ENCODE measurements at regions not wholly inside any gene's neighbourhood (a gene's known extent, or its start where the extent isn't known, plus 50 kb on each side); places are given as distances from the start of the nearest gene placed in this dataset.

GRCh38 chr3:162353414-162353813 is 856.8 kb downstream of the OTOL1 start:
- TF ChIP-seq FOXS1 (CRISPR knock-in tag; IDR thresholded peaks at IDR 0.05) (no peak), POLR2A (IDR thresholded peaks at IDR 0.05; ENCODE audit: low read length) (no peak), CTCF (IDR thresholded peaks at IDR 0.05) (no peak), RAD21 (conservative IDR thresholded peaks at IDR 0.05 in 1 of 2, IDR thresholded peaks at IDR 0.05 in 1 of 2) (no peak), PBX3 (IDR thresholded peaks at IDR 0.05) (no peak), RCOR1 (IDR thresholded peaks at IDR 0.05; ENCODE audit: low read depth, low read length) (no peak), TP53 (CRISPR knock-in tag; IDR thresholded peaks at IDR 0.05) (no peak), CHD4 (IDR thresholded peaks at IDR 0.05; ENCODE audit: borderline replicate concordance) (no peak), CEBPB (IDR thresholded peaks at IDR 0.05) (no peak), RNF2 (IDR thresholded peaks at IDR 0.05; ENCODE audit: borderline replicate concordance, low read depth) (no peak), POLR2AphosphoS2 (conservative IDR thresholded peaks at IDR 0.05; ENCODE audit: low read length) (no peak), REST (IDR thresholded peaks at IDR 0.05) (no peak), MAZ (IDR thresholded peaks at IDR 0.05; ENCODE audit: borderline replicate concordance, low read depth, low read length) (no peak), ELK1 (IDR thresholded peaks at IDR 0.05; ENCODE audit: low read depth, low read length) (no peak)

Measured in A549 (cell line).